GM04503 (cell line): ENCODE measurements at regions not wholly inside any gene's neighbourhood (a gene's known extent, or its start where the extent isn't known, plus 50 kb on each side); places are given as distances from the start of the nearest gene placed in this dataset.
"Not testable (repeated sequence)": the region's sequence is repeated elsewhere in the genome, so short reads cannot be mapped to it uniquely, and the experiment has no call there.

Experiments
- DNase-seq: peaks from one replicate; pipeline ENCODE4 v3.0.0-alpha.2; 2012; ENCODE audit warnings: low read depth

- no peak for DNase-seq
Observed at GRCh38 chr11:128161436-128161835, 425.9 kb downstream of the ETS1 start.

- no peak for DNase-seq
Observed at GRCh38 chr11:128158860-128159259, 428.5 kb downstream of the ETS1 start.

- DNase-seq, result peak; percentile 46
Observed at GRCh38 chr11:128157423-128158298, 429.7 kb downstream of the ETS1 start.

- no peak for DNase-seq
Observed at GRCh38 chr11:128156486-128156885, 430.9 kb downstream of the ETS1 start.

GRCh38 chr11:128155590-128155989, 431.8 kb downstream of the ETS1 start:
- no peak for DNase-seq

GRCh38 chr11:128153697-128154048, 433.7 kb downstream of the ETS1 start:
- no peak for DNase-seq

- no peak for DNase-seq
Observed at GRCh38 chr11:128152796-128153696, 434.3 kb downstream of the ETS1 start.

- no peak for DNase-seq
Observed at GRCh38 chr11:128151780-128152179, 435.6 kb downstream of the ETS1 start.

- DNase-seq, result no peak
Observed at GRCh38 chr11:128151338-128151737, 436.0 kb downstream of the ETS1 start.

- no peak for DNase-seq
Observed at GRCh38 chr11:128148208-128148607, 439.1 kb downstream of the ETS1 start.

- no peak for DNase-seq
Observed at GRCh38 chr11:128146926-128147605, 440.3 kb downstream of the ETS1 start.

GRCh38 chr11:128140293-128140692, 447.1 kb downstream of the ETS1 start:
- DNase-seq, result not testable (repeated sequence)

GRCh38 chr11:128135451-128135850, 451.9 kb downstream of the ETS1 start:
- no peak for DNase-seq

GRCh38 chr11:128133501-128133900, 453.9 kb downstream of the ETS1 start:
- DNase-seq, result no peak

GRCh38 chr11:128130052-128130451, 457.3 kb downstream of the ETS1 start:
- no peak for DNase-seq

- DNase-seq, result no peak
Observed at GRCh38 chr11:128125723-128126122, 461.6 kb downstream of the ETS1 start.

- DNase-seq, result no peak
Observed at GRCh38 chr11:128116885-128117284, 470.5 kb downstream of the ETS1 start.

GRCh38 chr11:128116447-128116846, 470.9 kb downstream of the ETS1 start:
- DNase-seq, result no peak

GRCh38 chr11:128105950-128106349, 481.4 kb downstream of the ETS1 start:
- DNase-seq, result no peak

GRCh38 chr11:128105511-128105910, 481.8 kb downstream of the ETS1 start:
- no peak for DNase-seq

- no peak for DNase-seq
Observed at GRCh38 chr11:128103278-128103873, 484.0 kb downstream of the ETS1 start.

GRCh38 chr11:128098781-128099180, 488.6 kb downstream of the ETS1 start:
- DNase-seq, result no peak
